Natural killer cell (primary cell): ENCODE measurements at regions not wholly inside any gene's neighbourhood (a gene's known extent, or its start where the extent isn't known, plus 50 kb on each side); places are given as distances from the start of the nearest gene placed in this dataset.

Experiments used
- ATAC-seq, 3 donors: fragments of 150-1000 bp in 2 of 3; fragments of 200-7000 bp in 1 of 3; cut with Tn5 transposase; 1 replicate in 1 of 3; 2 replicates in 2 of 3; pipeline ENCODE4 v1.10.0; 2021; ENCODE audit warnings: mild to moderate bottlenecking in 2 of 3, moderate library complexity in 2 of 3
- DNase-seq, 2 donors: peaks; one replicate each; pipeline versions ENCODE4 v3.0.0 to v3.0.0-alpha.2; 2013 to 2021; ENCODE audit warnings: mixed read lengths in 1 of 2
- H3K27ac ChIP-seq: one replicate; pipeline ENCODE4 v1.5.1; 2013; ENCODE audit warnings: mild to moderate bottlenecking, low read length
- H3K27me3 ChIP-seq: one replicate; pipeline ENCODE4 v1.6.1; 2013; ENCODE audit warnings: low read length; ENCODE audit not compliant: control insufficient read depth, insufficient read depth
- H3K36me3 ChIP-seq: one replicate; pipeline ENCODE4 v1.6.1; 2013; ENCODE audit warnings: low read length; ENCODE audit not compliant: control insufficient read depth, insufficient read depth
- H3K4me1 ChIP-seq: one replicate; pipeline ENCODE4 v1.6.1; 2013; ENCODE audit warnings: low read length; ENCODE audit not compliant: control insufficient read depth, insufficient read depth
- H3K4me3 ChIP-seq: one replicate; pipeline ENCODE4 v1.5.1; 2013; ENCODE audit warnings: low read length
- H3K9me3 ChIP-seq: one replicate; pipeline ENCODE4 v1.6.1; 2013; ENCODE audit warnings: low read length; ENCODE audit not compliant: control insufficient read depth, insufficient read depth
- H3K27ac Mint-ChIP-seq, 2 donors: one replicate each; pipeline ENCODE4 v1.8.0; 2022; ENCODE audit warnings: mild to moderate bottlenecking in 2 of 2, mixed read lengths in 2 of 2, moderate library complexity in 1 of 2
- H3K27me3 Mint-ChIP-seq, 2 donors: one replicate each; pipeline ENCODE4 v1.8.0; 2022; ENCODE audit warnings: low read depth in 2 of 2, mixed read lengths in 2 of 2
- H3K36me3 Mint-ChIP-seq: one replicate; pipeline ENCODE4 v1.8.0; 2022; ENCODE audit warnings: mixed read lengths
- H3K4me1 Mint-ChIP-seq, 2 donors: one replicate each; pipeline ENCODE4 v1.8.0; 2022; ENCODE audit warnings: mixed read lengths in 2 of 2
- H3K4me3 Mint-ChIP-seq: one replicate; pipeline ENCODE4 v1.8.0; 2022; ENCODE audit warnings: mild to moderate bottlenecking, moderate library complexity, mixed read lengths
- H3K9me3 Mint-ChIP-seq, 2 donors: one replicate each; pipeline ENCODE4 v1.8.0; 2022; ENCODE audit warnings: mixed read lengths in 2 of 2
- CTCF ChIP-seq: fragments of 200-600 bp; IDR thresholded peaks from one replicate; pipeline ENCODE4 v1.8.0; 2022; ENCODE audit warnings: antibody characterized with exemption
- WGBS: methylation state at CpG from one replicate; pipeline ENCODE4 v1.1.7; 2013; ENCODE audit warnings: missing lambda C conversion rate; ENCODE audit not compliant: insufficient coverage; 5-methylcytosine and 5-hydroxymethylcytosine counted together
- intact Hi-C: fragments of 100-400 bp; cut with micrococcal nuclease; formaldehyde crosslinking; loops from one replicate; pipeline ENCODE4 v1.14.2; 2022

GRCh38 chr10:2826675-2827074, 240.7 kb upstream of the PFKP start:
- 44% methylated on average over 2 of the region's 2 CpGs for WGBS
- Histone ChIP-seq H3K27ac (no peak overlapping the region), H3K9me3 (no peaks in the 10 kb centered on the region), H3K4me1 (no peaks in the 10 kb centered on the region), H3K36me3 (no peaks in the 10 kb centered on the region), H3K27me3 (no peaks in the 10 kb centered on the region), H3K4me3 (no peak overlapping the region)
- no peak overlapping the region for H3K27ac Mint-ChIP-seq
- no peaks in the 10 kb centered on the region for H3K36me3 Mint-ChIP-seq
- intact Hi-C loops, result no loop called here
- no peak for TF ChIP-seq CTCF
- H3K4me1 Mint-ChIP-seq, result no peaks in the 10 kb centered on the region
- H3K9me3 Mint-ChIP-seq, result no peaks in the 10 kb centered on the region
- no peak overlapping the region for H3K4me3 Mint-ChIP-seq
- ATAC-seq (no peak), DNase-seq (no peak)
- H3K27me3 Mint-ChIP-seq, result peaks cover 5 to 9% of the 10 kb centered on the region in 2 donors

- Histone ChIP-seq H3K4me1 (no peaks in the 10 kb centered on the region), H3K27ac (no peak overlapping the region), H3K27me3 (no peaks in the 10 kb centered on the region), H3K9me3 (no peaks in the 10 kb centered on the region), H3K4me3 (no peak overlapping the region), H3K36me3 (no peaks in the 10 kb centered on the region)
- Mint-ChIP-seq H3K4me1 (no peaks in the 10 kb centered on the region), H3K9me3 (no peaks in the 10 kb centered on the region), H3K27me3 (peaks cover 3 to 7% of the 10 kb centered on the region in 2 donors), H3K4me3 (no peak overlapping the region), H3K36me3 (no peaks in the 10 kb centered on the region), H3K27ac (no peak overlapping the region)
- ATAC-seq, result no peak
- TF ChIP-seq CTCF, result no peak
- DNase-seq, result no peak
- 91% methylated on average over 4 of the region's 4 CpGs for WGBS
- intact Hi-C loops, result no loop called here
Observed at GRCh38 chr10:2825841-2826240, 241.5 kb upstream of the PFKP start.

- Mint-ChIP-seq H3K36me3 (no peaks in the 10 kb centered on the region), H3K4me1 (no peaks in the 10 kb centered on the region), H3K27me3 (peaks cover 0 to 10% of the 10 kb centered on the region in 2 donors), H3K9me3 (no peaks in the 10 kb centered on the region), H3K27ac (no peak overlapping the region), H3K4me3 (no peak overlapping the region)
- Histone ChIP-seq H3K36me3 (no peaks in the 10 kb centered on the region), H3K4me3 (no peak overlapping the region), H3K27me3 (no peaks in the 10 kb centered on the region), H3K27ac (no peak overlapping the region), H3K4me1 (no peaks in the 10 kb centered on the region), H3K9me3 (no peaks in the 10 kb centered on the region)
- DNase-seq (no peak), ATAC-seq (no peak)
- no peak for TF ChIP-seq CTCF
- intact Hi-C loops, result no loop called here
- WGBS, result 79% methylated on average over 20 of the region's 20 CpGs
Observed at GRCh38 chr10:2817940-2818636, 249.3 kb upstream of the PFKP start.

GRCh38 chr10:2813693-2814092, 253.7 kb upstream of the PFKP start:
- intact Hi-C loops, result no loop called here
- Histone ChIP-seq H3K9me3 (no peaks in the 10 kb centered on the region), H3K4me1 (no peaks in the 10 kb centered on the region), H3K36me3 (no peaks in the 10 kb centered on the region), H3K4me3 (no peak overlapping the region), H3K27ac (no peak overlapping the region), H3K27me3 (no peaks in the 10 kb centered on the region)
- Mint-ChIP-seq H3K9me3 (peaks cover 2% of the 10 kb centered on the region in 2 donors), H3K4me1 (no peaks in the 10 kb centered on the region), H3K27me3 (no peaks in the 10 kb centered on the region), H3K27ac (no peak overlapping the region), H3K36me3 (no peaks in the 10 kb centered on the region), H3K4me3 (no peak overlapping the region)
- ATAC-seq (no peak), DNase-seq (no peak)
- TF ChIP-seq CTCF, result no peak
- 90% methylated on average over 6 of the region's 7 CpGs for WGBS
